ENCODE measurements at regions not wholly inside any gene's neighbourhood (a gene's known extent, or its start where the extent isn't known, plus 50 kb on each side); places are given as distances from the start of the nearest gene placed in this dataset.
A peak's percentile ranks its signal among the peaks of the same experiment; 100 is the strongest.
"Not testable (repeated sequence)": the region's sequence is repeated elsewhere in the genome, so short reads cannot be mapped to it uniquely, and the experiment has no call there.

- Mint-ChIP-seq H3K4me3 (no peak overlapping the region), H3K27ac (no peak overlapping the region), H3K27me3 (ENCODE audit: insufficient read depth) (peaks cover 15% of the 10 kb centered on the region), H3K36me3 (ENCODE audit: low read depth) (peaks cover 2% of the 10 kb centered on the region), H3K4me1 (ENCODE audit: low read depth) (no peaks in the 10 kb centered on the region), H3K9me3 (peaks cover 4% of the 10 kb centered on the region)
- intact Hi-C loops (cut with micrococcal nuclease): no loop called here
- no peak for DNase-seq (ENCODE audit: low spot score)
Observed at GRCh38 chr10:118452098-118452497, 110.0 kb upstream of the FAM204A start.

GRCh38 chr10:118449521-118449920, 107.4 kb upstream of the FAM204A start:
- peaks cover 2% of the 10 kb centered on the region for H3K36me3 Mint-ChIP-seq (ENCODE audit: low read depth)
- intact Hi-C loops (cut with micrococcal nuclease): no loop called here
- H3K9me3 Mint-ChIP-seq: peaks cover 4% of the 10 kb centered on the region
- peaks cover 13% of the 10 kb centered on the region for H3K27me3 Mint-ChIP-seq (ENCODE audit: insufficient read depth)
- no peak for DNase-seq (ENCODE audit: low spot score)
- H3K27ac Mint-ChIP-seq: no peak overlapping the region
- H3K4me1 Mint-ChIP-seq (ENCODE audit: low read depth): no peaks in the 10 kb centered on the region
- H3K4me3 Mint-ChIP-seq: no peak overlapping the region

GRCh38 chr10:118448744-118449143, 106.6 kb upstream of the FAM204A start:
- Mint-ChIP-seq H3K36me3 (ENCODE audit: low read depth) (peaks cover 2% of the 10 kb centered on the region), H3K27ac (no peak overlapping the region), H3K27me3 (ENCODE audit: insufficient read depth) (peaks cover 15% of the 10 kb centered on the region), H3K4me1 (ENCODE audit: low read depth) (no peaks in the 10 kb centered on the region), H3K9me3 (peaks cover 4% of the 10 kb centered on the region), H3K4me3 (no peak overlapping the region)
- no peak for DNase-seq (ENCODE audit: low spot score)
- intact Hi-C loops (cut with micrococcal nuclease): no loop called here

- no peaks in the 10 kb centered on the region for H3K4me1 Mint-ChIP-seq (ENCODE audit: low read depth)
- peaks cover 17% of the 10 kb centered on the region for H3K27me3 Mint-ChIP-seq (ENCODE audit: insufficient read depth)
- no peak for DNase-seq (ENCODE audit: low spot score)
- peaks cover 2% of the 10 kb centered on the region for H3K36me3 Mint-ChIP-seq (ENCODE audit: low read depth)
- intact Hi-C loops (cut with micrococcal nuclease): no loop called here
- no peak overlapping the region for H3K4me3 Mint-ChIP-seq
- no peak overlapping the region for H3K27ac Mint-ChIP-seq
- peaks cover 4% of the 10 kb centered on the region for H3K9me3 Mint-ChIP-seq
Observed at GRCh38 chr10:118447478-118448270, 105.5 kb upstream of the FAM204A start.

GRCh38 chr10:118445535-118445934, 103.4 kb upstream of the FAM204A start:
- Mint-ChIP-seq H3K9me3 (no peaks in the 10 kb centered on the region), H3K36me3 (ENCODE audit: low read depth) (no peaks in the 10 kb centered on the region), H3K4me1 (ENCODE audit: low read depth) (no peaks in the 10 kb centered on the region), H3K4me3 (no peak overlapping the region), H3K27ac (no peak overlapping the region), H3K27me3 (ENCODE audit: insufficient read depth) (peaks cover 17% of the 10 kb centered on the region)
- DNase-seq (ENCODE audit: low spot score): no peak
- intact Hi-C loops (cut with micrococcal nuclease): no loop called here

GRCh38 chr10:118444069-118444468, 101.9 kb upstream of the FAM204A start:
- Mint-ChIP-seq H3K4me1 (ENCODE audit: low read depth) (no peaks in the 10 kb centered on the region), H3K27ac (no peak overlapping the region), H3K36me3 (ENCODE audit: low read depth) (no peaks in the 10 kb centered on the region), H3K27me3 (ENCODE audit: insufficient read depth) (peaks cover 13% of the 10 kb centered on the region), H3K9me3 (no peaks in the 10 kb centered on the region), H3K4me3 (no peak overlapping the region)
- intact Hi-C loops (cut with micrococcal nuclease): no loop called here
- no peak for DNase-seq (ENCODE audit: low spot score)

GRCh38 chr10:118442032-118442431, 99.9 kb upstream of the FAM204A start:
- Mint-ChIP-seq H3K27me3 (ENCODE audit: insufficient read depth) (peaks cover 18% of the 10 kb centered on the region), H3K9me3 (no peaks in the 10 kb centered on the region), H3K27ac (no peak overlapping the region)

GRCh38 chr10:118439824-118440223, 97.7 kb upstream of the FAM204A start:
- Mint-ChIP-seq H3K4me1 (ENCODE audit: low read depth) (no peaks in the 10 kb centered on the region), H3K9me3 (no peaks in the 10 kb centered on the region)

More at GRCh38 chr10:118442032-118442431, 99.9 kb upstream of the FAM204A start:
- no peak overlapping the region for H3K4me3 Mint-ChIP-seq
- no peak for DNase-seq (ENCODE audit: low spot score)
- intact Hi-C loops (cut with micrococcal nuclease): no loop called here
- H3K4me1 Mint-ChIP-seq (ENCODE audit: low read depth): no peaks in the 10 kb centered on the region
- no peaks in the 10 kb centered on the region for H3K36me3 Mint-ChIP-seq (ENCODE audit: low read depth)

GRCh38 chr10:118436742-118437141, 94.6 kb upstream of the FAM204A start:
- H3K36me3 Mint-ChIP-seq (ENCODE audit: low read depth): no peaks in the 10 kb centered on the region
- no peak overlapping the region for H3K4me3 Mint-ChIP-seq
- peaks cover 2% of the 10 kb centered on the region for H3K9me3 Mint-ChIP-seq
- peaks cover 24% of the 10 kb centered on the region for H3K27me3 Mint-ChIP-seq (ENCODE audit: insufficient read depth)
- DNase-seq (ENCODE audit: low spot score): no peak
- H3K4me1 Mint-ChIP-seq (ENCODE audit: low read depth): no peaks in the 10 kb centered on the region
- no peak overlapping the region for H3K27ac Mint-ChIP-seq
- intact Hi-C loops (cut with micrococcal nuclease): no loop called here

More at GRCh38 chr10:118439824-118440223, 97.7 kb upstream of the FAM204A start:
- no peak overlapping the region for H3K4me3 Mint-ChIP-seq
- no peak for DNase-seq (ENCODE audit: low spot score)
- H3K27me3 Mint-ChIP-seq (ENCODE audit: insufficient read depth): peaks cover 28% of the 10 kb centered on the region
- no peaks in the 10 kb centered on the region for H3K36me3 Mint-ChIP-seq (ENCODE audit: low read depth)
- intact Hi-C loops (cut with micrococcal nuclease): no loop called here
- H3K27ac Mint-ChIP-seq: no peak overlapping the region

GRCh38 chr10:118430190-118430589, 88.1 kb upstream of the FAM204A start:
- intact Hi-C loops (cut with micrococcal nuclease): no loop called here
- Mint-ChIP-seq H3K27ac (no peak overlapping the region), H3K9me3 (peaks cover 2% of the 10 kb centered on the region), H3K27me3 (ENCODE audit: insufficient read depth) (peaks cover 8% of the 10 kb centered on the region), H3K4me1 (ENCODE audit: low read depth) (no peaks in the 10 kb centered on the region), H3K36me3 (ENCODE audit: low read depth) (no peaks in the 10 kb centered on the region), H3K4me3 (no peak overlapping the region)
- DNase-seq (ENCODE audit: low spot score): no peak

- intact Hi-C loops (cut with micrococcal nuclease): loop anchor here (1.0 to 10.0 kb wide), 2 partner anchors 169 to 928 kb away; no protein-coding TSS in a partner anchor
- no peaks in the 10 kb centered on the region for H3K36me3 Mint-ChIP-seq (ENCODE audit: low read depth)
Observed at GRCh38 chr10:118423800-118424442, 81.8 kb upstream of the FAM204A start.

GRCh38 chr10:118422241-118422640, 80.1 kb upstream of the FAM204A start:
- H3K4me3 Mint-ChIP-seq: no peak overlapping the region
- H3K4me1 Mint-ChIP-seq (ENCODE audit: low read depth): no peaks in the 10 kb centered on the region
- no peaks in the 10 kb centered on the region for H3K9me3 Mint-ChIP-seq
- no peaks in the 10 kb centered on the region for H3K27me3 Mint-ChIP-seq (ENCODE audit: insufficient read depth)
- no peak for DNase-seq (ENCODE audit: low spot score)
- H3K27ac Mint-ChIP-seq: no peak overlapping the region
- H3K36me3 Mint-ChIP-seq (ENCODE audit: low read depth): no peaks in the 10 kb centered on the region
- intact Hi-C loops (cut with micrococcal nuclease): loop anchor here (10.0 kb wide), 1 partner anchor 167 kb away; no protein-coding TSS in a partner anchor

More at GRCh38 chr10:118423800-118424442, 81.8 kb upstream of the FAM204A start:
- H3K27me3 Mint-ChIP-seq (ENCODE audit: insufficient read depth): peaks cover 3% of the 10 kb centered on the region
- peak; percentile 41 for DNase-seq (ENCODE audit: low spot score)
- H3K27ac Mint-ChIP-seq: no peak overlapping the region
- no peak overlapping the region for H3K4me3 Mint-ChIP-seq
- no peaks in the 10 kb centered on the region for H3K9me3 Mint-ChIP-seq
- H3K4me1 Mint-ChIP-seq (ENCODE audit: low read depth): no peaks in the 10 kb centered on the region

GRCh38 chr10:118420049-118420448, 77.9 kb upstream of the FAM204A start:
- not testable (repeated sequence) for H3K36me3 Mint-ChIP-seq (ENCODE audit: low read depth); H3K4me3 Mint-ChIP-seq; H3K4me1 Mint-ChIP-seq (ENCODE audit: low read depth); DNase-seq (ENCODE audit: low spot score); H3K27me3 Mint-ChIP-seq (ENCODE audit: insufficient read depth); H3K9me3 Mint-ChIP-seq; H3K27ac Mint-ChIP-seq
- intact Hi-C loops (cut with micrococcal nuclease): loop anchor here (10.0 kb wide), 1 partner anchor 165 kb away; no protein-coding TSS in a partner anchor

Measured in activated T-helper 1 cell treated with anti-CD3 and anti-CD28 coated beads, Interleukin-12 subunit alpha, Interleukin-12 subunit beta, Interleukin-2, Interleukin-4 antibody, amounts not matched to agents 30 ng/mL and 10 ng/mL and 1 ng/mL, durations not matched to agents 14 hours and 24 hours and 36 hours (primary cell).